T1000 (cell line): ENCODE measurements at regions not wholly inside any gene's neighbourhood (a gene's known extent, or its start where the extent isn't known, plus 50 kb on each side); places are given as distances from the start of the nearest gene placed in this dataset.

Source experiments
- DNase-seq: peaks from one replicate; lab custom pipeline; 2025; ENCODE audit warnings: mixed read lengths; lab: John Stamatoyannopoulos, UW

DNA sequence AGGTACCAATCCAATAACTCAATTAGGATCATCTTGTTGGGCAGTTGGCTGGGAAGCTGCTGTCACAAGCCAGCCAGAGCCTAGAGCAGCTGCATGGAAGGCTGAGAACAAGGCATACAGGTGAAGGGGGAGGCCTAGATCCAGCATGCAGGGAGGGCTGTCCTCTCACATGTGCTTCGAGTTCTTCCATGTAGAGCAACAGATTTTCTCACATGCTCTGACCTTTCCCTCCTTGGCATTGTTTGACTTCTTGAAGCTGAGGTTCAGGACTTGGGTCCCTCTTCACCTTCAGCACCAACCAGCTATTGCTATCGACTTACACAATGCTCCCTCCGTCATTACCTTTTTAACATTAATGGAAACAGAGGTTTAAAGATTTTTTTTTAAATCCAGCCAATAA lies 257.7 kb downstream of the ATG4C start:
- no peak for DNase-seq

DNA sequence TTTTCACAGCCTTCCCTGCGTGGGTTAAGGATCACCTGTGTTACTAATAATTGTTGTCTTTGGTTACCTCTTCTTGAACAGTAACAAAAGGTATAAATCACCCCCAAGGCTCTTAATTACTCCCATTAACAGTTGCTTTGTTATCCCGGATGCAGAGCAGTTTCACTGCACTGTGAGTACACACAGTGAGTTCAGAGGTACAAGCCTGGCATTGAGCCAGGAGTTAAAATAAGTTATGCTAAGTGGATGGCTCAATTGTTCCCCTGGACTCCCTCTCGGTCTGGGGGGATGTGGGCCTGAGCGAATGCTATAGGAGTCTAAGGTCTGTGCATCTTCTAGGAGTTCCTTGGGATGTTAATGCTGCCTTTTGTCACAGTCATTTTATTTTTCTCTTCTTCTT lies 258.3 kb downstream of the ATG4C start:
- DNase-seq = no peak

DNA sequence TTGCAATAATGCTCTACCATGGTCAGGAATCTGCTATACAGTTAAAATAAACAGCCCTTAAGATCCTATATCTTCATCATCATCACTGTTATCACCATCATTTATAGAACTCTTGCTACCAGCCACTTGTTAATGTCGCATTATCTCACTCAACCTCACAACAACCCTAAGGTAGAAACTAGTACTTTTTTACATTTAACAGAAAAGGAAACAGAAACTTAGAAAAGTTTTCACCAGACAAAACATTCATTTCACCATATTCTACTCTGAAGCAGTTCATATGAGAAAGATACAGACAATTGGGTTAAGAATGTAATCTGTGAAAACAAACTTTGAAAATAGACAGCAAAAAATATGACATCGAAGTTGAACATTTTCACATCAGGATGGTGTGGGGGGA lies 262.6 kb downstream of the ATG4C start:
- DNase-seq = no peak

DNA sequence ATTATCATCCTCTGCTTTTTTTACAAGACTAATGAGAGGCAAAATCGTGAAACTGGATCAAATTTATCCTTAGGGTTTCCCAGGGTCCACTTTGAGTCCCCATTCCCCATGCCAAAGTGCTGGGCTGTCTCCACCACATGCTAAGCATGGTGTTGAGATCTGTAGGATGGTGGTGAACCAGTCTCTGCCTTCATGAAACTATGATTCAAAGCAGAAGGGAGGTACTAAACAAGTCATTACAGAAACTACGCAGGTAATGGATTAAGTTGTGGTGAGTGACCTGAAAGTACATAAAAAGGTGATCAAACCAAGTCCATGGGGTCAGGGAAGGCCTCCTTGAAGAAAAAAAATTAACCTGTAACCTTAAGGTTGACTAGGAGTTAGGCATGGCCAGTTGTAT lies 265.2 kb downstream of the ATG4C start:
- DNase-seq = no peak

DNA sequence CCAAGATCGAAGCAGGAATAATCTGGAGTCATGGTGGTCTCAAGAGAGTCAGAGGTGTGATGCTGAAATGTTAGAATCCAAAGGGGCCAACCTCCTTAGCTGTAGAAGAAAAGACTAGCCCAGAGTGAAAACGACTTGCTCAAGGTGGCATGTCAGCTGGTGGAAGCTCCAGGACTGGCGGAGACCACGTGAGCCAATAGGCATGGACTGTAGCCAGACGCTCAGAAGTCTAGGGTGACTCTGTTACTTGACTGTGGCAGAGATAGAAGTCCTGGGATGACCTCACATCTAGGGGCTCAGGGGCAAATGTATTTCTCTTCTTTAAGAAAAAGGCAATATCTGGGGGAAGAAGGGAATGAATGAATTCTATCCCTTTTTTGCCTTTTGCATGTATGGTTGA lies 267.4 kb downstream of the ATG4C start:
- no peak for DNase-seq

DNA sequence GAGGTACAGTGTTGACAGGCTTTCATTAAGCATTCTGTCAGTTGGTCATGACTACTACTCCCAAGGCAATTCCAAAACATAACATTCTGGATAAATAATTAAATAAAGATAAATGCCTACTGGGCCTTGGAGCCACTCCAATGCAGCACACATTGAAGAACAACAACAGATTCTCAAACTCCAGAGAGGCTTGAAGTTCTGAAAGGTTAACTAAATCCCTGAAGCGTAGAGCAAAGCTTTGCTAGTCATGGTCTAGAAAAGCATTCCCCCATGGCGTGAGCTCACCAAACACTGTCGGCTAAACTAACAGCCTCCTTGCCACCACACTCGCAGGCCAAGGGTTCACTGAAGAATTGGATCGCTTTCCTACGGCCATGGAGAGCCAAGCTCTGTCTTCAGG lies 268.0 kb downstream of the ATG4C start:
- DNase-seq = no peak

DNA sequence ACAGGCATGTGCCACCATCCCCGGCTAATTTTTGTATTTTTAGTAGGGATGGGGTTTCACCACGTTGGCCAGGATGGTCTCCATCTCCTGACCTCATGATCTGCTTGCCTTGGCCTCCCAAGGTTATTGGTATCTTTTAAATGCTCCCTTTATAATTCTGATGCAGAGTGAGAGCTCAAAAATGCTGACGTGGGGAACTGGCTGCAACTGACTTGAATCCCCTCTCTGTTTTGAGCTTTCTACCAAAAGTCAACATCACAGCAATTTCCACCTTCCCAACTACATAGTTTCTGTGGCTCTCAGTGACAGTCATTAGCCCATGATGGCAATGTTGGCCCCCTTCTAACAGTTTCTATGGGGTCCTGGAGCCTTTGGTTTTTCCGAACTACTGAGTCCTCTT lies 268.2 kb upstream of the FOXD3 start:
- no peak for DNase-seq

DNA sequence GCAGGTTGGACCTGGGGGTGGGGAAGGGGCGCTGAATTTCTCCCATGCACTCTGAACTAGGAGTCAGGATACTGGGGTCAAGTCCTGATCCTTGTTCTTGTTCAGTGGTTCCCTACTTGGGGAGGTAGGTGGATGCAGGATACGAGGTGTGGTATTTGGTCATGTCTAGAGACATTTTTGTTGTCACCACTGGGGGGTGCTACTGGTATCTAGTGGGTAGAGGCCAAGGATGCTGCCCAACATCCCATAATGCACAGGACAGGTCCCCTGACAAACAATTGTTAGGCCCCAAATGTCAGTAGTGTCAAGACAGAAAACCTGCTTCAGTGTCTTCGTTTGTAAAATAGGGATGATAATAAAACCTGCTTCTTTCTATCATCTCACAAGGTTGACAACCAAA lies 259.0 kb upstream of the FOXD3 start:
- DNase-seq = no peak

DNA sequence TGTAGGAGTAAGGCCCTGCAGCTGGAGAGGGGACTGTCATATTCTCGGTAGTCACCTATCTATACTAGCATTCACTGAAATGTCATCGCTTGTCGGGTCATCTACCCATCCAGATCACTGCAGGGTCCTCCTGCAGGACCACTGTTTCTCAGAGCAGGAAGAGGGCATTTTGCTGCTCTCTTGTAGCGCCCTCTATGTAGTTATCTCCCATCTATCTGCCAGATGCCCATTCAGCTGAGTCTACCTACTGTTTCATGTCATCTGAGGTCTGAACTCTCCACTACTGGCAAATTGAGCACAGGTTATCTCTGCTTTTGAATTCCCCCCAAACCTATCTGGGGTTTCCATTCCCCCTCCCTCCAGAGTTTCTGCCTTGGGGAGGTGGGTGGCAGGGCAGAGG lies 258.2 kb upstream of the FOXD3 start:
- no peak for DNase-seq

DNA sequence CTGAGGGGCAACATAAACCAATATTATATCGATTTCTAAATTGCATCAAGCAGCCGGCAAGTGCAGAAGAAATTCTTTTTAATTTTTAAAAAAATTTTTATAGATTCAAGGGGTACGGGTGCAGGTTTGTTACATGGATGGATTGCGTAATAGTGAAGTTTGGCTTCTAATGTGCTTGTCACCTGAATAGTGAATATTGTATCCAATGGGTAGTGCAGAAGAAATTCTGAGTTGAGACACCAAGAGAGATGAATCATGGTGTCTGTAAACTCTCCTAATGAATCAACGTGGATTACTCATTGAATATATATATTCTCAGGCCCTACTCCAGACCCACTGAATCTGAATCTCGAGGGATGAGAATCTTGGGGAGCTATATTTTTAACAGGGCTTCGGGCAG lies 253.7 kb upstream of the FOXD3 start:
- DNase-seq = no peak

DNA sequence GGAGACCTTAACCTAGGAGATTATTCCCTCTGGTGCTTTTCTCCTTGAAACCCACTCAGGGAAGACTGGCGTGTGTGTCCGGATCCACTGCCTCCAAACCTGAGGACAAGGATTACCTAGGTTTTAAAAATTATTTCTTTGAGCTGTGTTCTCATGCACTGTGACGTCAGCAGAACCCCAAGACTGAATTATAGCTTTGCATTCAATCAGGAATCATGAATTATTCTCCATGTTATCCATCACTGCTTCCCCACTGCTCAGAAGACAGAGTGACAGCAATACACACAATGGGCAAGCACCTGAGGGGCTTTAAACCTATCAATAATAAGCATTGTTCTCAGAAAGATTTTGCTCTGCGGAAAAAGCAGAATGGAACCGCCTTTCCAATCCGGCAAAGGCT lies 253.2 kb upstream of the FOXD3 start:
- DNase-seq = no peak

DNA sequence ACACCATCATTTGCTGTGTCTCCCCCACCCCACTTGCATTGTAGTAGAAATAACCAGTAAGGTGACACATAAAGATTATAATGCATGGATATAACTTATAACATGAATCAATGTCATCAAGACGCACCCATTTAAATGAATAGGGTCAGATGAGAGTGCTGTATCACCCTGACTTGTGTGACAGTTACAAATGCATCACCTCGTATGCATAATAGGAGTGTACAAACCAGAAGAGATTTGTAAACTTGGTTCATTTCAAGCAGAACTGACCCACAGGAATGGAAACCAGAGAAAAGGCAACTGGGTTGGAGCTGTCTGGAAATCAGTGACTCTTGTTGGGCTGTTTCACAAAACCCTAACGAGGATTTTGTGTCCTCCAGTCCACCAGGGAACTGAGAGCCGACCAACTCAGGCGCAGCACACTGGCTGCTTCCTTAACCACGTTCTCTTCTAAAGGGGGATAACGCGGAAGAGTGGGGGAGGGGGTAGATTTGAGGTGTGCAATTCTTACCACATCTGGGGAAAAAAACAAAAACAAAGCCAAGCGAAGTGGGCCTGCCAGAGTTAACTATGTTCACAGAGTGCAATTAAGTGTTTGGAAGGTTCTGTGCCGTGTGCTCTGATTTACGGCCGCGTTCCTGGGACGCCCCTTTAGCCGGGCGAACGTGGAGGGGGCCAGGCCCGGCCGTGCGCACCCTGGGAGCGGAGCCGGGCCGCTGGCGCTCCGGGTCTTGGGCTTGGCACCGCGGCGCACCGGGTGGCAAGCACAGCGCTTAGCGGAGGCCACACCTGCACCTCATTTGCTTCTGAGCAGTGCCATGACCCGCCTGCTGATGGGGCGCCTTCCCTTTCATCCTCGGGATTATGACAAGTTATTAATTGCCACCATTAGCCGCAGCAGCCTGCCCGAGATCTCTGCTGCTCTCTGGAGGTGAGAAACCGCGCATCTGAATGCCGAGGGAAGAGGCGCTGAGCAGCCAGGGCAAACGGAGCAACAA lies 248.8 kb upstream of the FOXD3 start:
- DNase-seq = no peak

DNA sequence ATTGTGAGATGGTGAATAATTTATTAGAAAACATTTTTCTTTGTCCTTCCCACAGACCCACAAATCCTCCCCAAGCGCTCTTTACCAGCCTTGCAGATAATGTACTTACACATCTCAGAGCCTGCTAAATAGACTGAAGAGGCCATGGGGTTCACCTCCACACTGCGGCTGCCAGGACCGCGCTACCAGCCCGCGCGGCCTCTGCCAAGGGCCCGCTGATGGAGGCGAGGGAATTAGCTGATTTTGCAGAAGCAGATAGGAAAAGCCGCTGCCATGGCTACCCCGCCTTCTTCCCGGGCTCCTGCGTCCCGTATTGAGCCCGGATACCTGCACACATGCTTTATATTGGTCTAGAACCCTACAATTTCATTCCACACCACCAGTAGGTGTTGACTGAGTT lies 248.0 kb upstream of the FOXD3 start:
- no peak for DNase-seq

DNA sequence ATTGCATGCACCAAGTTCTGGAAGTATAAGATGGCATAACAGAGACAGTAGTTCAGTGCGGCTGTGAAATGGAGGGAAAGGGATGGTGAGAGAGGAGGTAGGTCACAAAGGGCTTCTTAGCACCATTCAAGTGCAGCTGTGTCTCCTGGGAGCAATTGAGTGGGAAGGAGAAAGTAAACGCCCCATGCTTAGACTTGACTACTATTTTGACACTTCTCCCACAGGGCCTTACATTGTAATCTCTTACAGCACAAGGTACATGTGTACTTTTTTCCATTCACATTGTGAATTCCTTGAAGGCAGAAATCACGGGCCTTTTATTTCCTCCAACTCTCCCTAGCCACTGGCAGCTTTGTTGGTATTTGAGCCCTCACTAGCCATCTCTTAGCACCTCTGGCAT lies 239.6 kb upstream of the FOXD3 start:
- no peak for DNase-seq

DNA sequence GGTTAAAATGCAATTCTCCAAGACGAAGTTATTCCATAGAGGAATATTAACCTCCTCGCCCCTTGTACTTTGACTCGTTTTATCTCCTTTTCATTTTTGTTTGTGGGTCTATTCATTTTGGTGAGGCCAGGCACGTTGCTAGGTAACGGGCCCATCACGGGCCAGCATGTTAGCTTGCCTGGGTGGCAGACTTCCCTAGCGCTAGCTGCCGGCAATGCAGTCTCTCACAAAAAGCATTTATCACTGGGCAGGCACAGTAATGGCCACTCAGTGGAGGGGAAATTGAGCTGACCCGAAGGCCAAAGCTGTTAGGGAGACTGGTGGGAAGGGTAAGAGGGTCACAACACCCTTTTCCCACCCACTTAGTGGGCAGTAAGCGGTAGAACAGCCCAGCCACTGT lies 234.4 kb upstream of the FOXD3 start:
- no peak for DNase-seq

DNA sequence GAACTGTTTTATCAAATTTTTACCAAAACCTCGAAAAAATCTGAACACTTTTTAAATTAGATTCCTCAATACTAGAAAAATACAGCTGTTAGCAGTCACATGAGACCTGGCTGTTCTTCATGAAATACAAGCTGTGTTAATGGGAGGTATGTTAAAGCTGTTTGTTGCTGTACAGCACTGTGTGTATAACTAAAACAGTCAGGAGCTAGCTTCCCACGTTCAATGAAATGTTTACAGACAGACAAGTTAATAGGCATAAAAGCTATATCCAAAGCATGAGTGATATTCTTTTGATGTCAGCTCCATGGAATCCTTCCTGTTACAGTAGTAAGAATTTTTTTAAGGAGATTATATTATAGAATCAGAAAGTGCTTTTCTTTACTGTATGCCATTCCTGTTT lies 223.2 kb upstream of the FOXD3 start:
- DNase-seq = no peak

DNA sequence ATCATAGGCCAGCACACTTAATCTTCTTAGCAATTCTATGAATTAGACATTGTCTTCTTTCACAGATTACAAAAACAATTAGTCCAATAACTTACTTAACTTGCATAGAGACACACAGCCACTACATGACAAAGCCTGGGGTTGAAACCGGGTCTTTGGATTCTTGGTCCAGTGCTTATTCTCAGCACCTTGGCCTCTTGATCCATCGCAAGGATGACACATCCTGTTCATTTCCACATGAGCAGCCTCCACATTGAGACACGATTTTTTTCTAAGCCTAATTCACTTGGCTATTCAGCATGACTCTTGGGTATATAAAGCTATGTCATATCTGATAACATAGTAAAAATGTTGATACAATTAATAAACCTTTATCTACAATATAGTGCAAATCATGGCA lies 221.0 kb upstream of the FOXD3 start:
- DNase-seq = no peak

DNA sequence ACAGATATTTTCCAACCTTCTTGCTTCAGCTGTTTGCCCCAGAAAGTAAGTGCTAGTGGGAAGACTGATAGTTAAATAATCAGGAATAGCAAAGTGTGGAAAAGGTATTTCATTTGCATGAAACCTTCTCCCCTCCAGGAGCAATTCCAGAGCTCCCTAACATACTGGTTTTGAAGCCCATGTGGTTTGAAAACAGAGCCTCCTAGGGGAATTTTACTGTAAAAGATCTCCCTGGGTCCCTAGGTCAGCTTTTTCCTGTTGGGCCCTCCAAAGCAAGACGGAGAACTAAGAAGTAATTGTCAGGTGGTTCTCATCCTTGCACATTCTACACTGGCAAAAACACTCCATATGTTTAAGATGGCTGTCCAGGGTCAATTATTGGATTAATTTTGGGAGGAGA lies 218.7 kb upstream of the FOXD3 start:
- DNase-seq = no peak

DNA sequence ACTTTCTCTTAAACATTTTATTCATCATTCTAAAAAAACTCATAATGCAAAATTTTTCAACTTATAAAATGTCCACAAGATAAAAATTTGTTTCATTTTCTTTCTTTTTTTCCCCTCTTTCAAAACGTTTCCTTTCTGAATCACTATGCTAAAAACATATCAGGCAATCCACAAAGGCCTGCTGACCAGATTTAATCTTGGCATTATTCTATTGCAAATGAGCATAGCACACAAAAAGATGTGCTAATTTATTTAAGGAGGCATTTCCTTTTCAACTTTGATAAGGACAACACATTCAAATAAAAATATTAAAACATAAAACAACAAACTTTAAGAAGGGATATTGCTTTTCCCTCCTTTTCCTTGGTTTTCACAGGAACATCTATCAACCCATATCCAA lies 215.3 kb upstream of the FOXD3 start:
- no peak for DNase-seq

DNA sequence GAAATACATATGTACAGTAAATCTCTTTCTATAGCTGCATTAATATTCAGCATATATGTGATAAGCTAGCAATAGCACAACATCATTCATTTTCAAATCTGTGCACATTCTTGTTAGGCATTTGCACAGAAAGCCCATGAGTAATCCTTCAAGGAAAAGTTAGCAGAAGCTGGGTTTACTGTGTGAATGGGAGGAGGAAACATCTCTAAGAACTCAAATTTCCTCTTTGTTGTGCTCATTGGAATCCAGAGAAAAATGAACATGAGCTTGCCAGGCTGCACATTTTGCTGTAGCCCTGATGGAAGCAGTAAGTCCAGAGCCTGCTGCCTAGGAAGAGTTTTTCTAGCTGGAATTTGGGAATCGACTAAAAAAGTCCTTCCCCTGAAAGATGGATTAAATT lies 214.2 kb upstream of the FOXD3 start:
- DNase-seq = no peak

DNA sequence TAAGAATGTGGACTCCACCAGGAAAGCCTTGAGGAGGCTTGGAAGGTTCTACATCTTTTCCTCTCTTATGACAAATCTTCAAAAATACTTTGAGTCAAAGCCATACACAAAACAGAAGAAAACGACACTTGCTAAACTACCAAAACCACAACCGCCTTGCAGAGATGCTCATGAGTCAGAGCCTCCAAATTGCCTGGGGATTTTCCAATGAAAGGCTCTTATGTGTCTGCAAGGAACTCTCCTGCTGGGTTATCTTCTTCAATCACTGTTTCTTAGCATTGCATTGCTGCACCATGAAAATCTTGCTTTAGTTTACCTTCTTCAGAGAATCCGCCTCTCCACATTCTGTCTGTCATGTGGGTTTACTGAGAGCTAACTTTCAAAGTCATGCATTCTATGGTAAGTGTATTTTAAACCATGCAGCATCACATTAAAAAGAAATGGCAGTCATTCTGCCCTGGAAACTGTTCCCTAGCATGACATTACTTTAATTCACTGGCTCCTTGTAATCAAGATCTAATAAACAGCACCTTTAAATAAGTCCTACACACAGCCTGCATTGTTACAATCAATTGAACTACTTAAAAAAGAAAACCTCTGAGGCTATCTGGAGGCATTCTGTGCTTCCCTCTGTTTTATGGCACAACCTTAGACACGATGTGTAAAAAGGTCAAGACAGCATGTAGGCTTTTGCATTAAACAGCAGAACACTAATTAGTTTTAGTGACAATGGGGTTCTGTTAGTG lies 210.0 kb upstream of the FOXD3 start:
- peak; percentile 41 for DNase-seq

DNA sequence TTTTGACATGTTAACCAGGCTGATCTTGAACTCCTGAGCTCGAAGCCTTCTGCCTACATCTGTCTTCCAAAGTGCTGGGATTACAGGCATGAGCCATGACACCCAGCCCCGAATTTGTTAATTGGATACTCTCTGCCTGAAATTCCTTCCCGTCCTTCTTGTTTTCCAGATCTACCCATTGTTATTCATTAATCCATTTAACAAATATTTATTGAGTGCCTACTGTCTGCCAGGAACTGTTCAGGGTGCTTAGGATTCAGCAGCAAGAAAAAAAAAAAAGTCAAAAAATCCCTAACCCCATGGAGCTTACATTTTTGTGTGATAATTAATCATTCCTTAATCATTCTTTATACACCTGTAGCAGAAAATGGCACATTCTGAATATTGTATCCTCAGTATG lies 206.8 kb upstream of the FOXD3 start:
- DNase-seq = no peak

DNA sequence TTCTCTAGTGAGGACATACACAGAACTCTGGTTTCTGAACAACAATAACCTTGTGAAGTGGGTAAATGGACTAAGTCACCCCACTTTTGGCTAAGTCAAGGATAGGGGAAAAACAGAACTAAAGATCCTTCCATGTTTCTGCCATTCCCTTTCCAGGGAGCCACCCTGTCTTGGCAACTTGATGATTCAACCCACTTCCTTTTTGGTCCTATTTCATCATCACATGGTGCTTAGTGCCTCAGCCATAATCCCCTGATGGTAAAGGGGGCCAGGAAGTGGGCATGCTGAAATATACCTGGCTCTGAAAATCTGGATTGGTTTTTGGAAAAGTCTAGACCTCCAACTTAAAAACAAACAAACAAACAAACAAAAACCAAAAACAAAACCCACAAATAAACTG lies 206.4 kb upstream of the FOXD3 start:
- DNase-seq = no peak
